NCI-H2081 treated with DMSO at 0.1 percent for 48 hours (cell line): ENCODE measurements at regions not wholly inside any gene's neighbourhood (a gene's known extent, or its start where the extent isn't known, plus 50 kb on each side); places are given as distances from the start of the nearest gene placed in this dataset.

ENCODE experiments used
- DNase-seq: peaks from one replicate; lab custom pipeline; 2025; lab: John Stamatoyannopoulos, UW

DNA sequence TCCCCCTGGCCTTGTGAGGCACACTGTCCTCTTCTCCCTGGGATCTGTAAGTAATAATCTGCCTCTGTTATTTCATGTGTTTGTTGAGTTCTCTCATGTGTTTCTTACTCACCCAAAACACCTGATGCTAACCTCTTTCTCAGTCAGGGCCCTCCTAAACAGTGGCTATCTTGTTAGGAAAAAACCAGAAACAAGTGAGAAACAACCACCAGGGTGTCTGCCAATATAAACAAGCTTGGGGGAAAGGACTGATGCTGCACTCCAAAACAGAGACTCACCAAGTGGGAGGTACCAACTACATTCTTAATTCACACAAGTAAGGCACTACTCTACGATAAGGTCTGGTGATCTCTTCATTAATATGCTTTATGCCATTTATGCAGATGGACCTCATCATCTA lies 564.4 kb downstream of the SEMA5A start:
- no peak for DNase-seq

DNA sequence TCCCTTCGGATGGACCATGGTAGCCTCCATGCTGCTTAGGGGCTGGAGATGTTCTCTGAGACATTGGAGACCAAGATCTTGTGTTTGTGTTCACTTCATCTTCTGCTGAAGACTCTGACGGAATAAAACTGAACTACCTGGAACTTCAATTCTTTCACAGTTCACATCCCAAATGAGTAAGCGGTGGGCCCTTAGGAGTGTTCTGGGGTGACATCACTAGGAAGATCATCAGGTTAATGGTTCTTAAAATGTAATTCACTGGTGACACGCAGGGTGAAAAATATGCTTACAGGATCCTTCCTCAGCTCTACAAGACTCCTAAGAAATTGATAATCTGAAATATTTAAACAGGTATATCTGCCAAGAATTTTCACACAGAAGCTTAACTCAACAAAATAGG lies 561.5 kb downstream of the SEMA5A start:
- no peak for DNase-seq
